ENCODE measurements at regions not wholly inside any gene's neighbourhood (a gene's known extent, or its start where the extent isn't known, plus 50 kb on each side); places are given as distances from the start of the nearest gene placed in this dataset.

DNA sequence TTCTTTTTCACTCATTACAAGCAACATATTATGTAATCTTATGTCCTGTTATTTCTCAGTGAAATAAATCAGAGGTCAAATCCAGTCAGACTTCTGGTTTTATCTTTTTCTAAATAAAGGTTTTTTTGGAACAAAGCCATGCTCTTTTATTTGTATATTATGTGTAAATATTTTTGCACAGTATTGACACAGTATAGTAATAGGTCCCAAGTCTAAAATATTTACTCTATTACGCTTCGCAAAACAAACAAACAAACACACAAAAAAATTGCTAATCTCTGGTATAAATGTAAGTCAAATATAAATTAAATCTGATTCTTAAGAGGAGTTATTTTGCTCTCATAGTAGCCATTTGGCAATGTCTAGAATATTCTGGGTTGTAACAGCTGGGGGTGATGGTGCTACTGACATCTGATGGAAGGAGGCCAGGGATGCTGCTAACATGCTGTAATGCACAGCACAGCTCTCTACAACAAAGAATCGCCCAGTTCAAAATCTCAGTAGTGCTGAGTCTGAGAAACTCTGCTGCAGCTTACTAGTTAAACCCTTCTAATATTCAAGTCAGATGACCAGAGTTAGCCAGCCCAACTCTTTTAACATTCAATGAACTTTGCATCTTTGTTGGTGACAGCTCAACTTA is 602.1 kb downstream of the RAB28 start:
- POLR2A ChIA-PET: no interaction called here
- H3K27ac Mint-ChIP-seq (ENCODE audit: unreplicated experiment): no peak overlapping the region
- H3K9me3 Mint-ChIP-seq (ENCODE audit: unreplicated experiment): no peaks in the 10 kb centered on the region
- no peaks in the 10 kb centered on the region for H3K36me3 Mint-ChIP-seq (ENCODE audit: insufficient read depth, unreplicated experiment)
- CTCF ChIA-PET: no interaction called here
- Histone ChIP-seq H3K9me3 (no peaks in the 10 kb centered on the region), H3K4me1 (no peaks in the 10 kb centered on the region), H3K4me3 (ENCODE audit: low read depth, low read length) (no peak overlapping the region), H3K27me3 (replicated peaks; ENCODE audit: control insufficient read depth, insufficient read depth, low read length) (no peaks in the 10 kb centered on the region), H3K36me3 (ENCODE audit: control insufficient read depth, insufficient read depth, low read length) (no peaks in the 10 kb centered on the region)
- intact Hi-C loops (cut with micrococcal nuclease; ENCODE audit: unreplicated experiment): no loop called here
- TF ChIP-seq, protein P1, sequence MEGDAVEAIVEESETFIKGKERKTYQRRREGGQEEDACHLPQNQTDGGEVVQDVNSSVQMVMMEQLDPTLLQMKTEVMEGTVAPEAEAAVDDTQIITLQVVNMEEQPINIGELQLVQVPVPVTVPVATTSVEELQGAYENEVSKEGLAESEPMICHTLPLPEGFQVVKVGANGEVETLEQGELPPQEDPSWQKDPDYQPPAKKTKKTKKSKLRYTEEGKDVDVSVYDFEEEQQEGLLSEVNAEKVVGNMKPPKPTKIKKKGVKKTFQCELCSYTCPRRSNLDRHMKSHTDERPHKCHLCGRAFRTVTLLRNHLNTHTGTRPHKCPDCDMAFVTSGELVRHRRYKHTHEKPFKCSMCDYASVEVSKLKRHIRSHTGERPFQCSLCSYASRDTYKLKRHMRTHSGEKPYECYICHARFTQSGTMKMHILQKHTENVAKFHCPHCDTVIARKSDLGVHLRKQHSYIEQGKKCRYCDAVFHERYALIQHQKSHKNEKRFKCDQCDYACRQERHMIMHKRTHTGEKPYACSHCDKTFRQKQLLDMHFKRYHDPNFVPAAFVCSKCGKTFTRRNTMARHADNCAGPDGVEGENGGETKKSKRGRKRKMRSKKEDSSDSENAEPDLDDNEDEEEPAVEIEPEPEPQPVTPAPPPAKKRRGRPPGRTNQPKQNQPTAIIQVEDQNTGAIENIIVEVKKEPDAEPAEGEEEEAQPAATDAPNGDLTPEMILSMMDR (IDR thresholded peaks at IDR 0.05; ENCODE audit: insufficient read depth in 1 of 2, low read depth in 1 of 2, low read length in 1 of 2, severe bottlenecking in 1 of 2, unreplicated experiment in 1 of 2): no peak
- no TSS peak for BruUV-seq (replicated peaks)
- H3K4me1 Mint-ChIP-seq (ENCODE audit: low read depth, unreplicated experiment): no peaks in the 10 kb centered on the region
- H3K27me3 Mint-ChIP-seq (ENCODE audit: insufficient read depth, unreplicated experiment): no peaks in the 10 kb centered on the region
- DNase-seq: no peak
- H3K4me3 Mint-ChIP-seq (ENCODE audit: unreplicated experiment): no peak overlapping the region

DNA sequence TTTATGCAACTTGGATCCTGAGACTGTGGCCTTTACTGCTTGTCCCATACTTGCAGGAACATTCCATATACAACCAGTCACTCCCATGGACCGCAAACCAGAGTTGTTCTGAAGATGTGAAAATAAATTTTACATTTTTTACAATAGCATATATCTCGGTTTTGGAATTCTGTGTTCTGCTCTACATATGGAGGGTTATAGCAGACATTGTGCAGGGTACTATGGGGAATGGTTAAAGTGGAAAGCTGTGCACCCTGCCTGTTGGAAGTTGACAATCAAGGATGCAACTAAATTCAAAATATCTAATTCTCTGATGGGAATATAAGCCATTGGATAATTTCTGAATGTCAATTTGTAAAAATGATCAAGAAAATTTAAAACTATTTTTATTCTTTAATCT is 603.3 kb downstream of the RAB28 start:
- H3K4me3 ChIP-seq (ENCODE audit: low read depth, low read length): no peak overlapping the region
- no TSS peak for BruUV-seq (replicated peaks)
- H3K9me3 ChIP-seq: no peaks in the 10 kb centered on the region
- H3K9me3 Mint-ChIP-seq (ENCODE audit: unreplicated experiment): no peaks in the 10 kb centered on the region
- POLR2A ChIA-PET: no interaction called here
- H3K4me1 Mint-ChIP-seq (ENCODE audit: low read depth, unreplicated experiment): no peaks in the 10 kb centered on the region
- H3K36me3 ChIP-seq (ENCODE audit: control insufficient read depth, insufficient read depth, low read length): no peaks in the 10 kb centered on the region
- H3K27me3 ChIP-seq (replicated peaks; ENCODE audit: control insufficient read depth, insufficient read depth, low read length): no peaks in the 10 kb centered on the region
- no peak overlapping the region for H3K27ac Mint-ChIP-seq (ENCODE audit: unreplicated experiment)
- no peaks in the 10 kb centered on the region for H3K4me1 ChIP-seq
- no peak for DNase-seq
- CTCF ChIA-PET: no interaction called here
- H3K36me3 Mint-ChIP-seq (ENCODE audit: insufficient read depth, unreplicated experiment): no peaks in the 10 kb centered on the region
- TF ChIP-seq, protein P1 (IDR thresholded peaks at IDR 0.05; ENCODE audit: insufficient read depth in 1 of 2, low read depth in 1 of 2, low read length in 1 of 2, severe bottlenecking in 1 of 2, unreplicated experiment in 1 of 2): no peak
- intact Hi-C loops (cut with micrococcal nuclease; ENCODE audit: unreplicated experiment): no loop called here
- no peak overlapping the region for H3K4me3 Mint-ChIP-seq (ENCODE audit: unreplicated experiment)
- H3K27me3 Mint-ChIP-seq (ENCODE audit: insufficient read depth, unreplicated experiment): no peaks in the 10 kb centered on the region

DNA sequence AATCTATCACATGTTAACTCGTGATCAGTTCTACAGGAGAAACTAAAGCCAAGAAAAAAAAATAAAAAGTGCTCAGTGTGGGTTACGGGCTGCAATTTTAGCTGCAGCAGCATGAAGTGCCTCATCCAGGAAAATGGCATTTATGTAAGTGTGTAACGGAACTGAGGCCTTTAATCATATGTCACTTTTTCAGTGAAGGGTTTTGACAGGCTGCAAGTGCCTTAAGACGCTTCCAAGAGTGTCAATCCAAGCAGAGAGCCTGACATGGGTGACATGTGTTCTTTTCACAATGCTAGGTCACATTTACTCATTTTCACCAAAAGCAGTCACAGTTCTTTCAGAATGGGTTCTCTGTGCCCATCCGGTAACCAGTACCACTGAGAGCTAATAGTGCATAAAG is 604.6 kb downstream of the RAB28 start:
- DNase-seq: no peak
- Histone ChIP-seq H3K4me1 (no peaks in the 10 kb centered on the region), H3K9me3 (no peaks in the 10 kb centered on the region), H3K36me3 (ENCODE audit: control insufficient read depth, insufficient read depth, low read length) (no peaks in the 10 kb centered on the region), H3K4me3 (ENCODE audit: low read depth, low read length) (no peak overlapping the region), H3K27me3 (replicated peaks; ENCODE audit: control insufficient read depth, insufficient read depth, low read length) (no peaks in the 10 kb centered on the region)
- intact Hi-C loops (cut with micrococcal nuclease; ENCODE audit: unreplicated experiment): no loop called here
- POLR2A ChIA-PET: no interaction called here
- no peaks in the 10 kb centered on the region for H3K9me3 Mint-ChIP-seq (ENCODE audit: unreplicated experiment)
- CTCF ChIA-PET: no interaction called here
- no peaks in the 10 kb centered on the region for H3K36me3 Mint-ChIP-seq (ENCODE audit: insufficient read depth, unreplicated experiment)
- H3K4me1 Mint-ChIP-seq (ENCODE audit: low read depth, unreplicated experiment): no peaks in the 10 kb centered on the region
- no TSS peak for BruUV-seq (replicated peaks)
- no peak overlapping the region for H3K27ac Mint-ChIP-seq (ENCODE audit: unreplicated experiment)
- TF ChIP-seq, protein P1 (IDR thresholded peaks at IDR 0.05; ENCODE audit: insufficient read depth in 1 of 2, low read depth in 1 of 2, low read length in 1 of 2, severe bottlenecking in 1 of 2, unreplicated experiment in 1 of 2): no peak
- no peaks in the 10 kb centered on the region for H3K27me3 Mint-ChIP-seq (ENCODE audit: insufficient read depth, unreplicated experiment)
- H3K4me3 Mint-ChIP-seq (ENCODE audit: unreplicated experiment): no peak overlapping the region

All from Caco-2 (cell line).